AG10803 (cell line): ENCODE measurements at regions not wholly inside any gene's neighbourhood (a gene's known extent, or its start where the extent isn't known, plus 50 kb on each side); places are given as distances from the start of the nearest gene placed in this dataset.

ENCODE experiments used
- DNase-seq: peaks from one replicate; pipeline ENCODE4 v3.0.0; 2010; ENCODE audit warnings: low read depth
- H3K4me3 ChIP-seq: 2 replicates; pipeline ENCODE4 v1.5.1; 2011; ENCODE audit warnings: mild to moderate bottlenecking, low read length, control low read depth
- TF ChIP-seq, protein P1 (sequence below): conservative IDR thresholded peaks from 2 replicates; pipeline ENCODE4 v1.5.1; 2011; ENCODE audit warnings: mild to moderate bottlenecking, low read length, control low read depth, inconsistent platforms

DNA sequence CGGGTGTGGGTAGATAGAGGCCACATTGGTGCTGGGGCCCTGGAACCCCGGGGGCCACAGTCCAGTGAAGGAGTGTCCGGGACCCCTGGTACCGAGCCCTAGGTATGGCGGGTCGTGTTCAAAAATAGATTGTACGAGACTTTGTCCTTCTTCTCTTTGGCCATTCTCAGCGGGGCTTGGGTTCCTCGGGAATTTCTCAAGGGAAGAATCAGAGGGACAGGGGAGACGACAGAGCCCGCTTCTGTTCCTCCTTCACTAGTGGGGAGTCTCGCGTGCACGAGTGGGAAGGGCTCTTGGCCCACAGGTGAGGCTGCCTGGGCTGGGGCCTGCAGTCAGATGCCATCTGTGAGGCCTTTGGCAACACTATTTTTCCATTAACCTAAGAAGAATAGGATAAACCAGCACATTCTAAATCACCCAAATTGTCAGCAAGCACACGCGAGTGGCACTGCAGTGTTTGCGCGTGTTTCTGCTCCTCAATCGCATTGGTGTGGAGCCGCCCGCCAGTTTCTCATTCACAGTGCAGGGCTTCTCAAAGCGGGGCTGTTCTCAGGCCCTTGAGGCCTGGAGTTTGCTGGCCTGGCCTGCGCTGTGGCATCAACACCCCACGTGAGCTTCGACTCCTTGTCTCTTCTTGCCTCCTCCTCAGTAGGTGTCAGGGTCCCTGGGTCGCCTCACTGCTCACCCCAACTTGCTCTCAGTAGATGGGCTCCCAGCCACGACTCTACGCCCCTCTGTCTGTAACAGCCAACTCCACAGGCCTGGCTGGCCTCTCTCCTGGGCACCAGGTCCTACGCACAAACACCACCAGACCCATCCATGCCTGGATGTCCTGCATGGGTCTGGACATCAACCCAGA is 187.6 kb upstream of the SHH start:
- no peak for DNase-seq
- no peak overlapping the region for H3K4me3 ChIP-seq
- TF ChIP-seq, protein P1, sequence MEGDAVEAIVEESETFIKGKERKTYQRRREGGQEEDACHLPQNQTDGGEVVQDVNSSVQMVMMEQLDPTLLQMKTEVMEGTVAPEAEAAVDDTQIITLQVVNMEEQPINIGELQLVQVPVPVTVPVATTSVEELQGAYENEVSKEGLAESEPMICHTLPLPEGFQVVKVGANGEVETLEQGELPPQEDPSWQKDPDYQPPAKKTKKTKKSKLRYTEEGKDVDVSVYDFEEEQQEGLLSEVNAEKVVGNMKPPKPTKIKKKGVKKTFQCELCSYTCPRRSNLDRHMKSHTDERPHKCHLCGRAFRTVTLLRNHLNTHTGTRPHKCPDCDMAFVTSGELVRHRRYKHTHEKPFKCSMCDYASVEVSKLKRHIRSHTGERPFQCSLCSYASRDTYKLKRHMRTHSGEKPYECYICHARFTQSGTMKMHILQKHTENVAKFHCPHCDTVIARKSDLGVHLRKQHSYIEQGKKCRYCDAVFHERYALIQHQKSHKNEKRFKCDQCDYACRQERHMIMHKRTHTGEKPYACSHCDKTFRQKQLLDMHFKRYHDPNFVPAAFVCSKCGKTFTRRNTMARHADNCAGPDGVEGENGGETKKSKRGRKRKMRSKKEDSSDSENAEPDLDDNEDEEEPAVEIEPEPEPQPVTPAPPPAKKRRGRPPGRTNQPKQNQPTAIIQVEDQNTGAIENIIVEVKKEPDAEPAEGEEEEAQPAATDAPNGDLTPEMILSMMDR: no peak

DNA sequence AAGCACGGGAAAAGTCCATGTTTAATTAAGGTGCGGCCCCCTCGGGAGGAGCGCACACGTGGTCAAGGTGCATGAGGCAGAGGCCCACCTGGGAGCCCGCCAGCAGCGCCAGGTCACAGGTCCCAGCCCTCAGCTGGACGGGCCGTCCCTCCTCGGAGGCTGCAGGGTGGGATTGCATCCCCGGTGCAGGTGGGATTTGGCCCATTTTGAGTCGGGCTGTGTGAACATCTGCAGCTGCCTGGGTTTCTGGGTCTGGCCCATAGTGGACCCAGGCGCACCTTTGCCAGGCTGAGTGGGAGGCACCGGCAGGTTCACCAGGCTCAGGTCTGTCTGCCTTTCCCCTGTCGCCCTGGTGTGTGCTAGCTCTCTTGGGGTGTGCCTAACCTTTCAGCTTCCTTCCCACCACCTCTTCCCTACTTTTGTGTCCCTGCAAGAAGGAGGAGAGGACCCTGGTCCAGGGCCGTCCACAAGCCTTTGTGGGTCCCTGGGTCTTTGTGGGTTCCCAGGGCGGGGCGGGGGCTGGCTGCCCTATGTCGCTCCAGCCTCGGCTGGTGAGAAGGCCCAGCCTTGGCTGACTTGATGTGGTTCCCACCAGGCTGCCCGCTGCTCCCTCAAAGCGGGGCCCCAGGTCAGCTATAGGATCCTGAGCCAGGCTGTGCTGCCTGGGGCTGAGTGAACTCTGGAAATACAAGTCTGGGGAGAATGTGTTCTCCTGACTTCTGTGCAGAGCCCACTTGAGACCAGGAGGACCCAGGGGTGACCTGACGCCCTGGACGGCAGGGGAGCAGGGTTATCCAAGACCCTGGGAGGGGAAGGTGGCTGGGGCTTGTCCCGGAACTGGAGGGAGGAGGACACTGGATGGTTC is 186.7 kb upstream of the SHH start:
- H3K4me3 ChIP-seq: no peak overlapping the region
- DNase-seq: no peak
- TF ChIP-seq, protein P1: no peak

DNA sequence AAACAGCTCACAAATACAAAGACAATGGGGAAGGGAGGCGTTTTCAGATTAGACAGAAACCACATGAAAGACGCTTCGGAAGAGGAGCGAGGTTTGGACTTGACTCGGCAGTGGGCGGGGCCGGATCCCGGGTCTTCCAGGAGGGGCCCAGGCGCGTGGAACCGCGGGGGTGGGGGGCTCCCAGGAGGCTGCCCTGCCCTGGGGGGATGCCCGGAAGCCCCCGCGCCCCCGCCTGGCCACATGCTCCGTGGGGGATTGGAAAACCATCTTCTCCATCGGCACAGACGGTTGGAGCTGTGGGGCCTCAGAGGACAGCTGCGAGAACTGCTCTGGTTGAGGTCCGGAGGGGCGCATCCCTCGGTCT is 186.0 kb upstream of the SHH start:
- DNase-seq: no peak
- no peak overlapping the region for H3K4me3 ChIP-seq
- TF ChIP-seq, protein P1: no peak

DNA sequence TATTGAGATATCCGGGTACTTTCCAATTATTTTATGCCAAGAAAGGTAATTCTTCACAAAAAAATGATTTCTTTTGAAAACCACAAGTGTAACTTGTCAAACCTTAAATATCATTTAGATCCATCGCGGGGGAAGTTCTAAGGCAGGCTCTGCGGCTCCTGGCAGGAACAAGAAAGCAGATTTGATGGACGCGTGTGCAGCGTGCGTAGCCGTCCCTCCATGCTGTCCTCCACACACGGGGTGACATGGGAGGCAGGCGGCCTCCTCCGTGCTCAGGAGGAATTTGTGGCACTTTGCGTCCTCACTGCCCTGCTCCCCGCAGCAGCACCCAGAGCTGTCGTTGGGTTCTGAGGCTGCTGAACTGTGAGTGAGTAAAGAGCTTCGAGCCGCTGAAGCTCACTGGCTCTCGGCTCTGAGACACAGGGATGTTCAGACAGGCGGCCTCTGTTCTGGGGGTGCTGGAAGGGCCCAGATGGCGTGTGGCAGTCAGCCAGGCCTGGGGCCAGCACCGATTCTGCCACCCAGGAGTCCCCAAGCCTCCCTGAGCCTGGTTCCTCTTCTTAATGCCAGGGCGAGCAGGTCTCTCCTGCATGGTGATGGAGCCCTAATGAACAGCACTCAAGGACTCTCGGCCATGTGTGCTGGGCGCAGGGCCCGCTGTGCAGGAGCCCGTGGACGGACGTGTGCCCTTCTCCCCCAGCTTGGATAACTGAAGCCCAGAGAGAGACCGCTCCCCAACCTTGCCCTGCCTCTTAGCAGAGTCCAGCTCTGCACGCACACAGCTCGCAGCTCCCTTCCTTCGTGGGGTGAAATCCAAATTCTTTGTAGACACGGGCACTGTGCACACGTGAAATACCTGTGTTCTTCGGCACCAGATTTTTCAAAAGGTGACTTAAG is 185.4 kb upstream of the SHH start:
- TF ChIP-seq, protein P1: no peak
- H3K4me3 ChIP-seq: no peak overlapping the region
- DNase-seq: no peak

DNA sequence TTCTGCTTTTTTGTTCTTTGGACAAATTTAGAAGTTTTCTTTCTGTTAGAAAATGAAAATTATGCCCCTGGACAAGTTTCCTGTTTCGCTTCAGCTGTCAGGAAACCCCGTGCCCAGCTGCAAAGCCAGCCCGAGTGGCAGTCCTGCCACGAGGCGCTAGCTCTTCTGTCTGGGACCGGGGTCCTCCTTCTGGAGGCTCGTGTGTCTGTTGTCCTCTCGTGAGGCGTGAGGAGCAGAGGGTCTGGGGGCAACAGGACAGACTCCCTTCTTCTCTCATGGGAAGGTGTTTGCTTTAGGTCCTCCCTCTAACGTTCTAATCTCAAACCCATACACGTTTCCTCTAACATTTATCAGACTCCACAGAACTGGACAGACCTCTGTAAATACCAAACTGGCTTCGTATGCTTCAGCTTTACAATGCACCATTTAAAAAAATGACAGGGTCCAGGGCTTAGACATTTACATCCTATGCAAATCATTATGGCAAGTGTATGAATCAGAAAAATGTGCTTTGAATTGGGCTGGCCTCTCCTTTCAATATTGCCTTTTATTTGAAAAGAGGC is 184.5 kb upstream of the SHH start:
- no peak overlapping the region for H3K4me3 ChIP-seq
- TF ChIP-seq, protein P1: no peak
- no peak for DNase-seq

DNA sequence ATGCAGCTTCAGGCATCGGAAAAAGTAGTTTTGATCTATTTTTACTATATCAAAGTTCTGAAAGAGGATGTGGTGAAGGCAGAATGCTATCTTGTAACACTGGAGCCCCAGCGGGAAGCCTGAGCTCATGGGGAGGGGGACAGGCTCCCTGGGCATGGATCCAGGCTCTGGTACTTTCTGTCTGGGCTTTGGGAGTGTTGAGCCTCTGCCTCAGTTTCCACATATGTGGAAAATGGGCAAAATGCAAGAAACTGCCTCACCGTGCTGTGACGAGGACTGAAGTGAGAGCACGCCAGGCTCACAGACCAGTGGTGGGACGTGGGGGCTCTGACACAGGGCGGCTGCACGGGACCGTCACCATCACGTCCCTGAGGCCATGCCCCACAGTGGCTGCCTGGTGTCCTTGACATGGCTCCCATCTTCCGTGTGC is 182.9 kb upstream of the SHH start:
- TF ChIP-seq, protein P1: no peak
- H3K4me3 ChIP-seq: no peak overlapping the region
- DNase-seq: no peak
